ENCODE measurements at regions not wholly inside any gene's neighbourhood (a gene's known extent, or its start where the extent isn't known, plus 50 kb on each side); places are given as distances from the start of the nearest gene placed in this dataset.

GRCh38 chr5:56426693-56427092, 193.6 kb upstream of the ANKRD55 start:
- in situ Hi-C loops (cut with MboI): no loop called here
- DNase-seq (ENCODE audit: extremely low read depth in 1 of 4, low spot score in 3 of 4) (no peak), ATAC-seq (no peak), FAIRE-seq (no peak)
- H3K27me3 ChIP-seq (ENCODE audit: control insufficient read depth in 2 of 2, insufficient read depth in 2 of 2, low read length in 2 of 2): peaks cover 0 to 2% of the 10 kb centered on the region in 2 experiments; a peak in 1 of 5 replicates
- intact Hi-C loops (cut with micrococcal nuclease): no loop called here
- CTCF ChIA-PET (ENCODE audit: low intra/inter-chr PET ratio): no interaction called here
- no peaks in the 10 kb centered on the region for H3K9me3 ChIP-seq (replicated peaks; ENCODE audit: control insufficient read depth, insufficient read depth, low read depth, low read length)
- H3K79me2 ChIP-seq (ENCODE audit: control insufficient read depth, insufficient read depth, low read length): no peaks in the 10 kb centered on the region
- POLR2A ChIA-PET: no interaction called here
- BruUV-seq (replicated peaks): no TSS peak
- TF ChIP-seq ZBTB43 (CRISPR knock-in tag; IDR thresholded peaks at IDR 0.05) (no peak), GMEB1 (CRISPR knock-in tag; IDR thresholded peaks at IDR 0.05) (no peak), U2AF1 (optimal IDR thresholded peaks at IDR 0.05; ENCODE audit: low read depth, low read length) (no peak), GTF2B (IDR thresholded peaks at IDR 0.05; ENCODE audit: extremely low read depth, insufficient read length) (no peak), TCF15 (CRISPR knock-in tag; IDR thresholded peaks at IDR 0.05) (no peak), ZBTB17 (CRISPR knock-in tag; IDR thresholded peaks at IDR 0.05) (no peak), RFX1 (IDR thresholded peaks at IDR 0.05) (no peak), MCM2 (IDR thresholded peaks at IDR 0.05; ENCODE audit: low read depth) (no peak), ZNF324 (CRISPR knock-in tag; IDR thresholded peaks at IDR 0.05) (no peak), CREM (IDR thresholded peaks at IDR 0.05; ENCODE audit: low read depth) (no peak), TFAM (CRISPR knock-in tag; conservative IDR thresholded peaks at IDR 0.05) (no peak), SNRNP70 (optimal IDR thresholded peaks at IDR 0.05; ENCODE audit: low read depth, low read length) (no peak), SMARCA5 (IDR thresholded peaks at IDR 0.05) (no peak)
- 10% methylated on average over 4 of the region's 4 CpGs for WGBS (ENCODE audit: insufficient coverage, low coverage, missing lambda C conversion rate)
- H2AFZ ChIP-seq (ENCODE audit: low read depth, low read length): no peak overlapping the region
- H4K20me1 ChIP-seq (replicated peaks; ENCODE audit: control insufficient read depth, insufficient read depth, low read length): no peaks in the 10 kb centered on the region
- H3K9me1 ChIP-seq (ENCODE audit: control insufficient read depth, insufficient read depth, low read length): no peaks in the 10 kb centered on the region
- H3K4me2 ChIP-seq (ENCODE audit: insufficient read depth, low read length): no peak overlapping the region
- no peaks in the 10 kb centered on the region for H3K36me3 ChIP-seq (ENCODE audit: control insufficient read depth, insufficient read depth, low read length)
- H3K4me3 ChIP-seq: no peak overlapping the region
- H3K9ac ChIP-seq (ENCODE audit: insufficient read depth in 1 of 2, low read depth in 2 of 2, low read length in 2 of 2): no peak overlapping the region
- no peaks in the 10 kb centered on the region for H3K4me1 ChIP-seq (replicated peaks in 1 of 2; ENCODE audit: control insufficient read depth in 2 of 2, insufficient read depth in 2 of 2, low read length in 2 of 2)
- no peak overlapping the region for H3K27ac ChIP-seq (ENCODE audit: extremely low read depth, low read depth, low read length)

Data from K562 (cell line).